Neuronal stem cell (in vitro differentiated cells): ENCODE measurements at regions not wholly inside any gene's neighbourhood (a gene's known extent, or its start where the extent isn't known, plus 50 kb on each side); places are given as distances from the start of the nearest gene placed in this dataset.

Source experiments
- DNase-seq: peaks from one replicate; pipeline ENCODE4 v3.0.0-alpha.2; 2013; ENCODE audit warnings: low spot score
- H2AFZ ChIP-seq: one replicate; pipeline ENCODE4 v1.6.1; 2013; ENCODE audit warnings: mild to moderate bottlenecking, low read length, inconsistent platforms
- H2AK5ac ChIP-seq: 2 replicates; pipeline ENCODE4 v1.6.1; 2013; ENCODE audit warnings: low read depth, mild to moderate bottlenecking, inconsistent platforms, low read length, moderate library complexity, mixed read lengths
- H2BK120ac ChIP-seq: 2 replicates; pipeline ENCODE4 v1.6.1; 2013; ENCODE audit warnings: low read depth, mild to moderate bottlenecking, inconsistent platforms, low read length, moderate library complexity, mixed read lengths
- H2BK12ac ChIP-seq: one replicate; pipeline ENCODE4 v1.6.1; 2013; ENCODE audit warnings: low read length, inconsistent platforms
- H2BK15ac ChIP-seq: 2 replicates; pipeline ENCODE4 v1.6.1; 2013; ENCODE audit warnings: mild to moderate bottlenecking, low read length, inconsistent platforms, mixed read lengths
- H2BK5ac ChIP-seq: one replicate; pipeline ENCODE4 v1.6.1; 2013; ENCODE audit warnings: inconsistent platforms, mild to moderate bottlenecking, low read length, moderate library complexity
- H3K14ac ChIP-seq: one replicate; pipeline ENCODE4 v1.6.1; 2013; ENCODE audit warnings: low read length, inconsistent platforms
- H3K18ac ChIP-seq: 2 replicates; pipeline ENCODE4 v1.6.1; 2013; ENCODE audit warnings: low read length, inconsistent platforms
- H3K23ac ChIP-seq: 2 replicates; pipeline ENCODE4 v1.6.1; 2013; ENCODE audit warnings: low read depth, mild to moderate bottlenecking, mixed read lengths, low read length, inconsistent platforms; ENCODE audit not compliant: poor library complexity
- H3K27ac ChIP-seq: replicated peaks from 3 replicates; pipeline ENCODE4 v1.5.1; 2013; ENCODE audit warnings: low read length, inconsistent platforms
- H3K27me3 ChIP-seq, 3 experiments: 2 replicates each; pipeline ENCODE4 v1.6.1; 2013; ENCODE audit warnings: low read length in 3 of 3, mild to moderate bottlenecking in 2 of 3, inconsistent platforms in 1 of 3, low read depth in 1 of 3, mixed read lengths in 1 of 3, moderate library complexity in 1 of 3; ENCODE audit not compliant: control insufficient read depth in 3 of 3, insufficient read depth in 3 of 3
- H3K36me3 ChIP-seq, 2 donors: replicated peaks in 1 of 2; 2 replicates each; pipeline ENCODE4 v1.6.1; 2013; ENCODE audit warnings: low read length in 2 of 2; ENCODE audit not compliant: control insufficient read depth in 2 of 2, insufficient read depth in 2 of 2
- H3K4ac ChIP-seq: 2 replicates; pipeline ENCODE4 v1.6.1; 2013; ENCODE audit warnings: inconsistent platforms, mild to moderate bottlenecking, low read length, moderate library complexity
- H3K4me1 ChIP-seq, 2 donors: 1 replicate in 1 of 2; 2 replicates in 1 of 2; pipeline ENCODE4 v1.6.1; 2013; ENCODE audit warnings: low read length in 2 of 2, low read depth in 1 of 2; ENCODE audit not compliant: control insufficient read depth in 2 of 2, insufficient read depth in 1 of 2
- H3K4me2 ChIP-seq: one replicate; pipeline ENCODE4 v1.6.1; 2013; ENCODE audit warnings: mild to moderate bottlenecking, low read length, inconsistent platforms; ENCODE audit not compliant: insufficient read depth, poor library complexity, severe bottlenecking
- H3K4me3 ChIP-seq, 2 donors: 2 replicates each; pipeline ENCODE4 v1.5.1; 2013; ENCODE audit warnings: low read length in 2 of 2, mild to moderate bottlenecking in 2 of 2, inconsistent platforms in 1 of 2, moderate library complexity in 1 of 2
- H3K79me1 ChIP-seq: one replicate; pipeline ENCODE4 v1.6.1; 2013; ENCODE audit warnings: low read depth, mild to moderate bottlenecking, inconsistent platforms, low read length, moderate library complexity
- H3K9ac ChIP-seq: one replicate; pipeline ENCODE4 v1.6.1; 2013; ENCODE audit warnings: mild to moderate bottlenecking, low read depth, low read length, inconsistent platforms; ENCODE audit not compliant: poor library complexity
- H3K9me3 ChIP-seq, 2 donors: replicated peaks in 1 of 2; 2 replicates each; pipeline versions ENCODE3 to v1.6.1; 2013; ENCODE audit warnings: low read length in 2 of 2, mild to moderate bottlenecking in 2 of 2, inconsistent platforms in 1 of 2, low read depth in 1 of 2, mixed read lengths in 1 of 2, moderate library complexity in 1 of 2; ENCODE audit not compliant: control insufficient read depth in 2 of 2, insufficient read depth in 1 of 2
- H4K8ac ChIP-seq: one replicate; pipeline ENCODE4 v1.6.1; 2013; ENCODE audit warnings: low read depth, mild to moderate bottlenecking, inconsistent platforms, low read length, moderate library complexity
- H4K91ac ChIP-seq: one replicate; pipeline ENCODE4 v1.6.1; 2013; ENCODE audit warnings: low read length, low read depth, mild to moderate bottlenecking, inconsistent platforms; ENCODE audit not compliant: poor library complexity
- WGBS, 2 donors: extraction: QIAGEN DNeasy Blood & Tissue Kit; methylation state at CpG; one replicate each; pipeline ENCODE4 v1.1.7; 2013; ENCODE audit warnings: missing lambda C conversion rate in 2 of 2, mixed read lengths in 1 of 2; ENCODE audit not compliant: insufficient read length in 2 of 2, insufficient replicate concordance in 1 of 2; ENCODE audit errors: extremely low coverage in 2 of 2; 5-methylcytosine and 5-hydroxymethylcytosine counted together

DNA sequence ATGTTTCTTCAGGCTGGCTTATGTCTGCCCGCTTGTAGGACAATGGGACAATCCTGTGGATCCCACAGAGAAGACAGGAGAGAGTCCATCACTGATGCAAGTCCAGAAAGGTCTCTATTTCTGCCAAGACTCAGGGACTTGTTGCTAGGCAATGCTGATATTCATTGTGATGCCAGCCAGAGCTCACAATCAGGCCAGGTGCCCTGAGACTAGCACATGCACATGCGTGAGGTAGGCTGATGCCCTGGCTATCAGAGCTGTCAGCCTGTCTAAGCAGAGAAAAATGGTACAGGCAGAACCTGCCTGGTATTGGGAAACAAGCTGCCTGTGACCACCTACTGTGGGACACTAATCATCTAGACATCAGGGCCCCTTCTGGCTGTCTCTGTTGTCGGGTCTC, 638.7 kb upstream of the TSPY4 start:
- no peak overlapping the region for H3K9ac ChIP-seq
- H3K36me3 ChIP-seq = no peaks in the 10 kb centered on the region
- H3K27ac ChIP-seq = no peak overlapping the region
- no peaks in the 10 kb centered on the region for H3K4me1 ChIP-seq
- peaks cover 2% of the 10 kb centered on the region for H3K79me1 ChIP-seq
- H2BK15ac ChIP-seq = no peak overlapping the region
- H3K4ac ChIP-seq = no peak overlapping the region
- H4K8ac ChIP-seq = no peak overlapping the region
- no peak overlapping the region for H3K4me2 ChIP-seq
- H3K23ac ChIP-seq = no peak overlapping the region
- no peak overlapping the region for H4K91ac ChIP-seq
- no peak overlapping the region for H2BK5ac ChIP-seq
- H3K4me3 ChIP-seq = no peak overlapping the region
- WGBS, 2 donors = no CpG with 5 or more reads among the region's 3 CpGs
- no peak overlapping the region for H3K14ac ChIP-seq
- peaks cover 0 to 11% of the 10 kb centered on the region in 2 donors for H3K9me3 ChIP-seq
- DNase-seq = no peak
- no peak overlapping the region for H2AFZ ChIP-seq
- no peak overlapping the region for H2AK5ac ChIP-seq
- no peak overlapping the region for H2BK120ac ChIP-seq
- H2BK12ac ChIP-seq = no peak overlapping the region
- no peaks in the 10 kb centered on the region for H3K27me3 ChIP-seq
- no peak overlapping the region for H3K18ac ChIP-seq

DNA sequence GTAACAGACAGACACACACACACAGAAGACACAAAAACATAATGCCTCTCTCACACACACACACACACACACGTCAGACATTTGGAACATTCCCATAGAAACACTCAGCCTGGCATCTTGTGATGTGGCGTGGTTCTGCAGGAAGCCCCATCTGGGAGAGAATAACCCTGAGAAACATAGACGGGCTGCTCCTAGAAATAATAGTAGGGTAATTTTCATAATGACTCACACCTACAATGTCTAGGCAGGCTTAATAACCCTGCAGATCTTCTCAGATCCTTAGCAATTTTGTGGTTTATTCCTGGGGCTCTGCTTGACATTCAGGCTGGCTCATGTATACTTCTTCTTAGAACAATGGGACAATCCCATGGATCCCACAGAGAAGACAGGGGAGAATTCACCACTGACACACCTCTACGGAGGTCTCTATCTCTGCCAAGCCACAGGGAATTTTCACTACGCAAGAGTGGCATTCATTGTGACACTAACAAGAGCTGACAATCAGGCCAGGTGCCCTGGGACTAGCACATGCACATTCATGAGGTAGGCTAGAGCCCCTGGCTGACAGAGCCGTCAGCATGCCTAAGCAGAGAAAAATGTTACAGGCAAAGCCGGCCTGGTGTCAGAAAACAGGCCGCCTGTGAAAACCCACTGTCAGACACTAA, 631.5 kb upstream of the TSPY4 start:
- Histone ChIP-seq H3K9me3 (peaks cover 0 to 9% of the 10 kb centered on the region in 2 donors), H4K8ac (no peak overlapping the region), H3K4ac (no peak overlapping the region), H4K91ac (no peak overlapping the region), H3K4me3 (no peak overlapping the region), H3K4me2 (no peak overlapping the region), H3K23ac (no peak overlapping the region), H3K9ac (no peak overlapping the region), H3K18ac (no peak overlapping the region), H3K79me1 (no peaks in the 10 kb centered on the region), H2BK5ac (no peak overlapping the region), H3K4me1 (no peaks in the 10 kb centered on the region), H2AK5ac (no peak overlapping the region), H2AFZ (no peak overlapping the region), H2BK120ac (no peak overlapping the region), H3K27ac (no peak overlapping the region), H2BK15ac (no peak overlapping the region), H3K27me3 (no peaks in the 10 kb centered on the region), H2BK12ac (no peak overlapping the region), H3K14ac (no peak overlapping the region), H3K36me3 (no peaks in the 10 kb centered on the region)
- no peak for DNase-seq
- WGBS, 2 donors = no CpG with 5 or more reads among the region's 8 CpGs

DNA sequence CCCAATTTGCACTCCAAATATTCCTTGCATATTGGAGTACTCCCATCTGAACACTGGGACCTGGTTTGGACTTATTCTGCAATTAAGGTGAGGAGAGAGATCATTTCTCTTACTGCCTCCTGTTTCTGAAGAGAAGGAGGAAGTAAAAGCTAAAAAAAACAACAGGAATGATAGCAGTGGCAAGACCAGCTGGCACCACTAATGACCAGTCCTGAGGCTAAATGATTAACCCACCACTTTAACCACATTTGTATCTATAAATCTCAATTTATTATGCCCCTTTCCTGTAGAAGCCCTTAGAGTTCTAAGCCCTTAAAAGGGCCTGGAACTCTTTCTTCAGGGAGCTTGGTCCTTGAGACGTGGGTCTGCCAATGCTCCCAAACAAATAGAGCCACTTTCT, 625.0 kb upstream of the TSPY4 start:
- no peaks in the 10 kb centered on the region for H3K4me1 ChIP-seq
- H3K4me3 ChIP-seq = no peak overlapping the region
- WGBS, 2 donors = no CpG with 5 or more reads among the region's 1 CpG
- peaks cover 0 to 6% of the 10 kb centered on the region in 2 donors for H3K9me3 ChIP-seq
- no peak for DNase-seq
- H3K4ac ChIP-seq = no peak overlapping the region
- H3K4me2 ChIP-seq = no peak overlapping the region
- H3K79me1 ChIP-seq = no peaks in the 10 kb centered on the region
- H2AFZ ChIP-seq = no peak overlapping the region
- no peak overlapping the region for H3K9ac ChIP-seq
- H2BK12ac ChIP-seq = no peak overlapping the region
- no peak overlapping the region for H3K23ac ChIP-seq
- no peak overlapping the region for H3K18ac ChIP-seq
- no peak overlapping the region for H3K27ac ChIP-seq
- H3K36me3 ChIP-seq = no peaks in the 10 kb centered on the region
- no peak overlapping the region for H2BK5ac ChIP-seq
- H3K27me3 ChIP-seq = no peaks in the 10 kb centered on the region
- no peak overlapping the region for H4K91ac ChIP-seq
- no peak overlapping the region for H2BK120ac ChIP-seq
- H2BK15ac ChIP-seq = no peak overlapping the region
- H4K8ac ChIP-seq = no peak overlapping the region
- no peak overlapping the region for H2AK5ac ChIP-seq
- no peak overlapping the region for H3K14ac ChIP-seq

DNA sequence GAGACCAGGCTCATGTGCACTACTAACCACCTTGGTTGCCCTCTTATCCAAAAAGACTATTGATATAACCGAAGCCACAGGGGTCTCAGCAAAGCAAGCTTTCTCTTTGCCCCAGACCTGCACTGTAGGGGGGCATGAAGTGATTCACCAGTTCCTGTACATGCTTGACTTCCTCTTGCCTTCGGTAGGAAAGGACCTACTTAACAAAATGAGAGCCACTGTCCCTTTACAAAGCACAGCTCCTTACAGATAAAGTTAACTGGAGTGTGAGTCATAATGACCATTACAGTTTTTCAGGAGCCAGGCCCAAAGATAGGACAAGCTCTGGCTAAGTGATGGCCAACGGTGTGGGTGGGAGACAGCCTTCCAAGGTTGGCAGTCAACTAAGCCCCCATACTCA, 622.0 kb upstream of the TSPY4 start:
- Histone ChIP-seq H3K9ac (no peak overlapping the region), H3K4me2 (no peak overlapping the region), H3K4ac (no peak overlapping the region), H3K36me3 (no peaks in the 10 kb centered on the region), H2BK12ac (no peak overlapping the region), H2BK5ac (no peak overlapping the region), H2BK15ac (no peak overlapping the region), H2AFZ (no peak overlapping the region), H2AK5ac (no peak overlapping the region), H3K14ac (no peak overlapping the region), H3K4me3 (no peak overlapping the region), H4K8ac (no peak overlapping the region), H4K91ac (no peak overlapping the region), H3K4me1 (no peaks in the 10 kb centered on the region), H3K27ac (no peak overlapping the region), H2BK120ac (no peak overlapping the region), H3K9me3 (peaks cover 0 to 6% of the 10 kb centered on the region in 2 donors), H3K23ac (no peak overlapping the region), H3K27me3 (no peaks in the 10 kb centered on the region), H3K18ac (no peak overlapping the region), H3K79me1 (no peaks in the 10 kb centered on the region)
- WGBS, 2 donors = no CpG with 5 or more reads among the region's 3 CpGs
- no peak for DNase-seq
